ENCODE measurements at regions not wholly inside any gene's neighbourhood (a gene's known extent, or its start where the extent isn't known, plus 50 kb on each side); places are given as distances from the start of the nearest gene placed in this dataset.

- TF ChIP-seq ZNF274 (IDR thresholded peaks at IDR 0.05; ENCODE audit: low read depth, low read length) (no peak), YY1 (IDR thresholded peaks at IDR 0.05; ENCODE audit: insufficient read depth, insufficient read length) (no peak), SUZ12 (IDR thresholded peaks at IDR 0.05; ENCODE audit: extremely low read depth, insufficient read depth, insufficient read length) (no peak)
Measured at GRCh38 chr4:38297061-38297460, 336.9 kb downstream of the PTTG2 start.
